HG03097 (cell line): ENCODE measurements at regions not wholly inside any gene's neighbourhood (a gene's known extent, or its start where the extent isn't known, plus 50 kb on each side); places are given as distances from the start of the nearest gene placed in this dataset.
"Not testable (repeated sequence)": the region's sequence is repeated elsewhere in the genome, so short reads cannot be mapped to it uniquely, and the experiment has no call there.

Source experiments
- ATAC-seq: cut with Tn5 transposase; IDR thresholded peaks from one replicate; pipeline ENCODE4 v1.9.1; 2021; ENCODE audit not compliant: unreplicated experiment, low FRiP score

- ATAC-seq: no peak
Observed at GRCh38 chr13:21909331-21909730, 238.5 kb downstream of the FGF9 start.

DNA sequence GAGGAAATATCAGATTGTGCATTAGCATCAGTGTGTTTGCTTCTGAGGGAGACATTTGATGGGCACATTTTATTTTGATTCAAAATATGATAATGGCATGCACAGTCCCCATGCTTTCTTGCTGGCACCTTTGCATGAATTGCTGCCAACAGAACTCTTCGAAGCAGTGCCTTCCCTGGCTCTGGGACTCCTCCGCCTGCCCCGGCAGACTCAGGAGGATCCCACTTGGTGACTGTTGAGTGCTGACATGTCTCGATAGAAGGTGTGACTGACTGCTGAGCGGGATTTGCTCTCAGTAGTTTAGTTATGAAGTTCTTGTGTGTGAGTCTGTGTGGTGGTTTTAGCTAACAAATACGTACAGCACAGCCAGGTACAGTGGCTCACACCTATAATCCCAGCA, 239.7 kb downstream of the FGF9 start:
- no peak for ATAC-seq

- no peak for ATAC-seq
Observed at GRCh38 chr13:21911646-21912298, 240.9 kb downstream of the FGF9 start.

GRCh38 chr13:21913010-21913409, 242.1 kb downstream of the FGF9 start:
- no peak for ATAC-seq

GRCh38 chr13:21917086-21918015, 246.5 kb downstream of the FGF9 start:
- ATAC-seq: no peak

DNA sequence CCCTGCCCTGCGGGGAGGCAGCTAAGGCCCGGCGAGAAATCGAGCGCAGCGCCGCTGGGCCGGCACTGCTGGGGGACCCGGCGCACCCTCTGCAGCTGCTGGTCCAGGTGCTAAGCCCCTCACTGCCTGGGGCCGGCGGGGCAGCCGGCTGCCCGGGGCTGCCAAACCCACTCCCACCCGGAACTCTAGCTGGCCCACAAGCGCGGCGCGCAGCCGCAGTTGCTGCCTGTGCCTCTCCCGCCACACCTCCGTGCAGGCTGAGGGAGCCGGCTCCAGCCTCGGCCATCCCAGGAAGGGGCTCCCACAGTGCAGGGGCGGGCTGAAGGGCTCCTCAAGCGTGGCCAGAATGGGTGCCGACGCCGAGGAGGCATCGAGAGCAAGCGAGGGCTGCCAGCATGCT, 249.9 kb downstream of the FGF9 start:
- ATAC-seq: not testable (repeated sequence)

- ATAC-seq: no peak
Observed at GRCh38 chr13:21924958-21925357, 254.1 kb downstream of the FGF9 start.

GRCh38 chr13:21925720-21926119, 254.8 kb downstream of the FGF9 start:
- ATAC-seq: no peak

DNA sequence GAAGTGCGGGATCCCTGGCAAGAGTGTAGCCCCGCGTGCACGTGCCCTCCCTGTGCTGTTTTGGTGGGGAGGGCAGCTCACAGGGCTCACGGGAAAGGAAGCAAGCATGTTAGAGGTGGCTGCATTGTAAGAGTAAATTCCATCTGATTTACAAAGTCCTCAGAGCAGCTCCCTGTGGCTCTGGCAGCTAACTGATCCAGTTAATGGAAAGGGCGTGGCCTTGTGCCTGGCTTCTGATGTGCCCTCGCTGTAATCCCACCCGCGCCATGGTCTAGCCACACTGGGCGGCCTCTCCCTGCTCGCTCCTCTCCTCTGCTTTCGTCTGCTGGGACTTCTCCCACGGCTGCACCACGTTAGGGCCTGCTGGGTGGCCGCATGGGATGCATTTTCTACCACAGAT, 258.5 kb downstream of the FGF9 start:
- ATAC-seq: no peak

DNA sequence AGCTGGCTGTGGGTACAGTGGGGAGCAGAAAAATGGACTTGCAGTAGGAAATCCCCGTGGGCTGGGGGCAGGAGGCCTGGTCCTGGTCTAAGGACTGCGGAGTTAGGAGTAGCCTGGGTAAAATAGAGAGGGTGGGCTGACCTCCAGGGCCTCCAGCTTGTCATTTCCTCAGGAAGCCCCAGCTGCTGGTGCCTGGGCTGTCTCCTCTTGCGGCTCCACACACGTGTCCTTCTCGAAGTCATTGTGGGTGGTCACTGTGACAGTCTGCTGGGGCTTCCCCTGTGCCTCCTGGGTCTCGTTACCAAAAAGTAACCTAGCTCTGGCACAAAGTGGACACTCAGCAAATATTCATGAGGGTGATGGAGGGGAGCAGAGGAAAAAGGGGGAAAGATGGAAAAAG, 259.7 kb downstream of the FGF9 start:
- no peak for ATAC-seq

DNA sequence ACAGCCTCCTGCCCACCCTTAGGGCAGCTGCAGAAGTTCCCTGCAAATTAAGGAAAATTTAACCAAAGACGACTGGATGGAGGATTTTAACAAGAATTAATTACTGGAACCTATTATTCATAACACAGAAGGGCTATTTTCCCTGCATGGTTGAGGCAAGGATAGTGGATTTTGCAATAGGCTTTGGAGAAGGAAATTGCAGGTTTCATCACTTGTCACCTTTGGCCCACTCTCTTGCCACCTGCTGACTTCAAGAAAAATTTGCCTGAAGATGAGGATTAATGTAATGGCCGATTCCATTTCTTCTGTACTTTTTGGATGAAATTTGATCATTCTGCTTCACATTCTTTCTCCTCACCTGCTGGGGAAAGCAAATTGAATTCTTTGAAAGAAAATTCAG, 261.7 kb downstream of the FGF9 start:
- ATAC-seq: no peak

GRCh38 chr13:21932996-21933395, 262.1 kb downstream of the FGF9 start:
- ATAC-seq: no peak

DNA sequence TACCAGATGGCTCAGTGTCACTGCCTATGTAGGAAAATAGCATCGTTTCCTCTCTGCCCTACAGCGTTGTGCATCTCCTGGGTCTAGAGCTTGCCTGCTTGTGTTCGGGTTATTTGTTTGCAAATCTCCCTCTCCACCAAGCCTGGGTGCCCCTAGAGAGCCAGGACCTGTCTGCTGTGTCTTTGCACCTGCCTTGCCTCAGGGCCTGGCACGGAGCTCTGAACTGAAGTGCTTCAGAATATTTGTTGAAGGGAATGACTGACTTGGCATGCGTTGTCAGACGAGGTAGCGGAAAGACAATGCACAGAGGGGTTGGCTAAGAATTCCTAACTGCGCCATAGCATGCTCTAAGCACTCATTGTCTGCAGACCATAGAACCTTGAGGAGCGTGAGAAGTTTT, 263.4 kb downstream of the FGF9 start:
- ATAC-seq: no peak

- ATAC-seq: no peak
Observed at GRCh38 chr13:21936674-21937073, 265.8 kb downstream of the FGF9 start.

DNA sequence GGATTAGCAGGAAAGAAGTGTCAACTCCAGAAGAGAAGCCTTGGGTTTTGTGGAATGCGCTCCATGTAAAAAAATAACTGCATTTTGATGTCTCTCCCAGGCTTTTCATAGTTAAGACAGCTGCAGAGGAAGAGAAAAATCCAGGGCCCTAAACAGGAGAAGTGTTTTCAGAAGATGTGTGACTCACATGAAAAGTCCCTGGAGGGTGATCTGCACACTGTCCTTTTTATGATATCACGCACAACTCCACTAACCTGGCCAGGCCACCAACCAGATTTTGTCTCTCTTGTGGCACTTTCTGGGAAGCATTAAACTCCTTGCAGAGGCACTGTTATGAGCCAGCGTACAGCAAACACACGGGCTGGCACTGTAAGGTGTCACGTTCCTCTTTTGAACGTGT, 267.3 kb downstream of the FGF9 start:
- ATAC-seq: no peak

- ATAC-seq: no peak
Observed at GRCh38 chr13:21938636-21939035, 267.8 kb downstream of the FGF9 start.

DNA sequence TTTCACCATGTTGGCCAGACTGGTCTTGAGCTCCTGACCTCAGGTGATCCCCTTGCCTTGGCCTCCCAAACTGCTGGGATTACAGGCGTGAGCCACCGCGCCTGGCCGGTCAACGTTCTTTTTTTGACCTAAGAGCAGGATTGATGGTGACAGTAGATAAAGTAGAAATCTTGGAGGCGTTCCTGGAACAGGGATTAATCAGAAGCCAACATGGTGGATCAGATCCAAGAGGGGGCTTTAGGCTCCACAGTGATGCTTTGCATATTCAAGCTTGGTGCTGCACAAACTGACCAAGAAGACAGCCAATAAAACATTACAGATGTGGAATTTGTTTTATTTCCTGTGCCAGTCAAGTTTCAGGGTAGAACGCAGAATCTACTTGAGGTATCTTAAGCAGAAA, 271.2 kb downstream of the FGF9 start:
- ATAC-seq: no peak

DNA sequence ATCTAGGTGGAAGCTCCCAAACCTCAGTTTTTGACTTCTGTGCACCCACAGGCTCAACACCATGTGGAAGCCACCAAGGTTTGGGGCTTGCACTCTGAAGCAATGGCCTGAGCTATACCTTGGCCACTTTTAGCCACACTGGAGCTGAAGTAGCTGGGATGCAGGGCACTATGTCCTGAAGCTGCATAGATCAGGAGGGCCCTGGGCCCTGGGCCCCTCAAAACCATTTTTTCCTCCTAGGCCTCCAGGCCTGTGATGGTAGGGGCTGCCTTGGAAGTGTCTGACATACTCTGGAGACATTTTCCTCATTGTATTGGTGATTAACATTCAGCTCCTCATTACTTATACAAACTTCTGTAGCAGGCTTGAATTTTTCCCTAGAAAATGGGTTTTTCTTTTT, 273.7 kb downstream of the FGF9 start:
- ATAC-seq: no peak

DNA sequence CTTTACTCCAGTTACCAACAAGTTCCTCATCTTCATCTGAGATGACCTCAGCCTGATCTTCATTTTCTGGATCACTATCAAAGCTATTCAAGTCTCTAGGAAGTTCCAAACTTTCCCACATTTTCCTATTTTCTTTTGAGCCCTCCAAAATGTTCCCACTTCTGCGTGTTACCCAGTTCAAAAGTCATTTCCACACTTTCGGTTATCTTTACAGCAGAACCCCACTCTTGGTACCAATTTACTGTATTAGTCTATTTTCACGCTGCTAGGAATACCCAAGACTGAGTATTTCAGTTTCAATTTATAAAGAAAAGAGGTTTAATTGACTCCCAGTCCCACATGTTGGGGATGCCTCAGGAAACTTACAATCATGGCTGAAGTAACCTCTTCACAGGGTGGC, 274.3 kb downstream of the FGF9 start:
- ATAC-seq: no peak

GRCh38 chr13:21946964-21947363, 276.1 kb downstream of the FGF9 start:
- no peak for ATAC-seq

DNA sequence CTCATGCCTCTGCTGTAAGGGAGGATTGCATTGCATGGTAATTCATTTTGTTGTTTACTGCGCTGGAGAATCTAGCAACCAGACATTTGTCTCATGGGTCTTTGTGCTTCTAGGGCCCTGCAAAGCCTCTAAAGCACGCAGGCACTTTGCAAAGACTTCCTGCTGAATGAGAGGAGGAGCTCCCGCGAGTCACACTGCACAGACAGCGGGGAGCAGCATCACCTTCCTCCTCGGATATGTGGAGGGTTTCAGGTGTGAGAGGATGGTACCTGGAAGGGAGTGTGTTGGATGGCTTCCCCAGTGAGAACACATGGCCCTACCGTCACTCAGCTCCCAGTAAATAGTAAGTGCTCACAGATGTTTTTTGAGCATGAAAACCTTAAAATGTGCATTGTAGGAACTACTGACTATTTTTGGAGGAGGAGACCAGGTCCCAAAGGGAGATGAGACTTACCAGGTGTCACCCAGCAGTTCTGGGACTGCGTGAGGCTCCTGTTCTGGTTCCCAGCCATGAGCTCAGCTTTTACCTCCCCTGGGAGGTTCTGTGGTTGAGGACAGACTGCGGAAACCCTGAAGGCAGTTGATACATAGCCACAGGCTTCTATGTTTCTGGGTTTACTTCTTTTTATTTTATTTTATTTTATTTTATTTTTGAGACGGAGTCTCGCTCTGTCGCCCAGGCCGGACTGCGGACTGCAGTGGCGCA, 278.0 kb downstream of the FGF9 start:
- ATAC-seq: peak; percentile 91
